Type B pancreatic cell (in vitro differentiated cells): ENCODE measurements at regions not wholly inside any gene's neighbourhood (a gene's known extent, or its start where the extent isn't known, plus 50 kb on each side); places are given as distances from the start of the nearest gene placed in this dataset.
A peak's percentile ranks its signal among the peaks of the same experiment; 100 is the strongest.

Source experiments
- DNase-seq: peaks from one replicate; pipeline ENCODE4 v3.0.0; 2021; ENCODE audit warnings: mixed read lengths; ENCODE audit not compliant: unreplicated experiment; ENCODE audit errors: extremely low spot score
- H3K27ac Mint-ChIP-seq: 2 replicates; pipeline ENCODE4 v1.8.0; 2021; ENCODE audit warnings: mild to moderate bottlenecking, mixed read lengths
- H3K27me3 Mint-ChIP-seq: 2 replicates; pipeline ENCODE4 v1.8.0; 2021; ENCODE audit warnings: mixed read lengths
- H3K36me3 Mint-ChIP-seq: 2 replicates; pipeline ENCODE4 v1.8.0; 2021; ENCODE audit warnings: mixed read lengths
- H3K4me1 Mint-ChIP-seq: one replicate; pipeline ENCODE4 v1.8.0; 2021; ENCODE audit warnings: mixed read lengths; ENCODE audit not compliant: unreplicated experiment
- H3K4me3 Mint-ChIP-seq: 2 replicates; pipeline ENCODE4 v1.8.0; 2021; ENCODE audit warnings: mild to moderate bottlenecking, mixed read lengths
- H3K9me3 Mint-ChIP-seq: 2 replicates; pipeline ENCODE4 v1.8.0; 2021; ENCODE audit warnings: mixed read lengths
- CTCF ChIP-seq: fragments of 200-600 bp; sonication (generic); conservative IDR thresholded peaks from 2 replicates; pipeline ENCODE4 v1.5.0; 2021; ENCODE audit warnings: antibody characterized with exemption, mild to moderate bottlenecking

- no peak overlapping the region for H3K27ac Mint-ChIP-seq
- DNase-seq, result no peak
- H3K4me3 Mint-ChIP-seq, result no peak overlapping the region
- peaks cover 4% of the 10 kb centered on the region for H3K36me3 Mint-ChIP-seq
- peaks cover 3% of the 10 kb centered on the region for H3K4me1 Mint-ChIP-seq
- H3K9me3 Mint-ChIP-seq, result peaks cover 5% of the 10 kb centered on the region
- TF ChIP-seq CTCF, result no peak
- H3K27me3 Mint-ChIP-seq, result no peaks in the 10 kb centered on the region
These were observed 143.1 kb upstream of the RREB1 start for GRCh38 chr6:6964675-6965074.

- Mint-ChIP-seq H3K4me1 (peaks cover 3% of the 10 kb centered on the region), H3K4me3 (no peak overlapping the region), H3K27me3 (no peaks in the 10 kb centered on the region), H3K9me3 (no peaks in the 10 kb centered on the region), H3K27ac (no peak overlapping the region), H3K36me3 (no peaks in the 10 kb centered on the region)
- TF ChIP-seq CTCF, result no peak
- DNase-seq, result no peak
These were observed 141.6 kb upstream of the RREB1 start for GRCh38 chr6:6966127-6966526.

GRCh38 chr6:6966569-6966968, 141.2 kb upstream of the RREB1 start:
- H3K9me3 Mint-ChIP-seq, result no peaks in the 10 kb centered on the region
- no peaks in the 10 kb centered on the region for H3K27me3 Mint-ChIP-seq
- DNase-seq, result no peak
- H3K4me3 Mint-ChIP-seq, result no peak overlapping the region
- no peaks in the 10 kb centered on the region for H3K36me3 Mint-ChIP-seq
- peaks cover 3% of the 10 kb centered on the region for H3K4me1 Mint-ChIP-seq
- H3K27ac Mint-ChIP-seq, result no peak overlapping the region
- TF ChIP-seq CTCF, result no peak

- Mint-ChIP-seq H3K4me3 (no peak overlapping the region), H3K9me3 (no peaks in the 10 kb centered on the region), H3K4me1 (peaks cover 3% of the 10 kb centered on the region), H3K27ac (no peak overlapping the region), H3K27me3 (no peaks in the 10 kb centered on the region), H3K36me3 (no peaks in the 10 kb centered on the region)
- TF ChIP-seq CTCF, result no peak
- DNase-seq, result no peak
These were observed 139.4 kb upstream of the RREB1 start for GRCh38 chr6:6968357-6968730.

GRCh38 chr6:6968731-6969552, 138.8 kb upstream of the RREB1 start:
- Mint-ChIP-seq H3K27ac (peak overlapping the region; percentile 3), H3K9me3 (no peaks in the 10 kb centered on the region), H3K36me3 (no peaks in the 10 kb centered on the region), H3K4me3 (no peak overlapping the region), H3K27me3 (no peaks in the 10 kb centered on the region), H3K4me1 (peaks cover 3% of the 10 kb centered on the region)
- DNase-seq, result no peak
- no peak for TF ChIP-seq CTCF
